Retinal pigment epithelial cell (primary cell): ENCODE measurements at regions not wholly inside any gene's neighbourhood (a gene's known extent, or its start where the extent isn't known, plus 50 kb on each side); places are given as distances from the start of the nearest gene placed in this dataset.

Experiments
- DNase-seq: peaks from one replicate; pipeline ENCODE4 v3.0.0-alpha.2; 2010; ENCODE audit warnings: low read depth
- H3K4me3 ChIP-seq: 2 replicates; pipeline ENCODE4 v1.5.1; 2011; ENCODE audit warnings: mild to moderate bottlenecking, low read length, control low read depth, moderate library complexity
- CTCF ChIP-seq: conservative IDR thresholded peaks from 2 replicates; pipeline ENCODE4 v1.5.1; 2011; ENCODE audit warnings: low read depth, low read length, control low read depth, inconsistent platforms

GRCh38 chr15:97892167-97892938 is 68.2 kb upstream of the ARRDC4 start:
- H3K4me3 ChIP-seq = no peak overlapping the region
- no peak for DNase-seq
- no peak for TF ChIP-seq CTCF

- H3K4me3 ChIP-seq = no peak overlapping the region
- no peak for DNase-seq
- no peak for TF ChIP-seq CTCF
Observed at GRCh38 chr15:97893967-97894366, 66.5 kb upstream of the ARRDC4 start.

- TF ChIP-seq CTCF = no peak
- no peak overlapping the region for H3K4me3 ChIP-seq
- DNase-seq = no peak
Observed at GRCh38 chr15:97899981-97900380, 60.5 kb upstream of the ARRDC4 start.

- DNase-seq = peak; percentile 12
- no peak for TF ChIP-seq CTCF
- no peak overlapping the region for H3K4me3 ChIP-seq
Observed at GRCh38 chr15:97902140-97902780, 58.2 kb upstream of the ARRDC4 start.

GRCh38 chr15:97903560-97903959 is 56.9 kb upstream of the ARRDC4 start:
- DNase-seq = no peak
- no peak overlapping the region for H3K4me3 ChIP-seq
- no peak for TF ChIP-seq CTCF

- peak; percentile 84 for TF ChIP-seq CTCF
- no peak overlapping the region for H3K4me3 ChIP-seq
- peak; percentile 24 for DNase-seq
Observed at GRCh38 chr15:97903971-97904572, 56.4 kb upstream of the ARRDC4 start.
